GM23338 (cell line): ENCODE measurements at regions not wholly inside any gene's neighbourhood (a gene's known extent, or its start where the extent isn't known, plus 50 kb on each side); places are given as distances from the start of the nearest gene placed in this dataset.

Experiments used
- ATAC-seq: fragments of 200-7000 bp; cut with Tn5 transposase; 3 replicates; pipeline ENCODE4 v1.9.1; 2020
- DNase-seq: peaks from one replicate; pipeline ENCODE4 v3.0.0-alpha.2; 2015; ENCODE audit warnings: low spot score
- H2AFZ ChIP-seq: fragments of 200-600 bp; sonication (generic); 2 replicates; pipeline ENCODE4 v1.8.0; 2016; ENCODE audit warnings: antibody characterized with exemption, mild to moderate bottlenecking, moderate library complexity
- H3F3A ChIP-seq: fragments of 200-600 bp; sonication (generic); replicated peaks from 2 replicates; pipeline ENCODE4 v1.8.0; 2017; ENCODE audit warnings: antibody characterized with exemption, mixed run types, low read depth
- H3K27ac ChIP-seq: fragments of 200-600 bp; sonication (generic); 2 replicates; pipeline ENCODE4 v1.6.1; 2016; ENCODE audit warnings: low read depth
- H3K27me3 ChIP-seq: fragments of 200-600 bp; sonication (generic); 2 replicates; pipeline ENCODE4 v1.8.0; 2016; ENCODE audit warnings: mild to moderate bottlenecking, mixed run types, moderate library complexity; ENCODE audit not compliant: insufficient read depth
- H3K36me3 ChIP-seq: fragments of 200-600 bp; sonication (generic); 2 replicates; pipeline ENCODE4 v1.8.0; 2016; ENCODE audit warnings: mild to moderate bottlenecking; ENCODE audit not compliant: insufficient read depth
- H3K4me1 ChIP-seq: fragments of 200-600 bp; sonication (generic); 2 replicates; pipeline ENCODE4 v1.8.0; 2016; ENCODE audit warnings: mild to moderate bottlenecking, moderate library complexity; ENCODE audit not compliant: insufficient read depth
- H3K4me2 ChIP-seq: fragments of 200-600 bp; sonication (generic); 2 replicates; pipeline ENCODE4 v1.7.1; 2017; ENCODE audit warnings: mixed run types
- H3K4me3 ChIP-seq: fragments of 200-600 bp; sonication (generic); 2 replicates; pipeline ENCODE4 v1.6.1; 2016; ENCODE audit warnings: mixed run types
- H3K79me2 ChIP-seq: fragments of 200-600 bp; sonication (generic); replicated peaks from 2 replicates; pipeline ENCODE4 v1.8.0; 2017; ENCODE audit warnings: mild to moderate bottlenecking; ENCODE audit not compliant: insufficient read depth
- H3K9me2 ChIP-seq: fragments of 200-600 bp; sonication (generic); 2 replicates; pipeline ENCODE4 v1.8.0; 2017; ENCODE audit not compliant: insufficient read depth
- H4K20me1 ChIP-seq: fragments of 200-600 bp; sonication (generic); replicated peaks from 2 replicates; pipeline ENCODE4 v1.8.0; 2017; ENCODE audit warnings: mild to moderate bottlenecking; ENCODE audit not compliant: insufficient read depth
- H3K27ac Mint-ChIP-seq: 2 replicates; pipeline ENCODE4 v1.8.0; 2020; ENCODE audit warnings: inconsistent platforms, mild to moderate bottlenecking, moderate library complexity, mixed read lengths
- H3K27me3 Mint-ChIP-seq: 3 replicates; pipeline ENCODE4 v1.8.0; 2022; ENCODE audit warnings: low read depth, mild to moderate bottlenecking, moderate library complexity, mixed read lengths, inconsistent platforms; ENCODE audit not compliant: insufficient read depth, poor library complexity
- H3K36me3 Mint-ChIP-seq: 3 replicates; pipeline ENCODE4 v1.8.0; 2021; ENCODE audit warnings: low read depth, mild to moderate bottlenecking, inconsistent platforms, moderate library complexity, mixed read lengths
- H3K4me1 Mint-ChIP-seq: 3 replicates; pipeline ENCODE4 v1.8.0; 2020; ENCODE audit warnings: mild to moderate bottlenecking, inconsistent platforms, mixed read lengths
- H3K4me3 Mint-ChIP-seq: 3 replicates; pipeline ENCODE4 v1.8.0; 2021; ENCODE audit warnings: moderate library complexity, mild to moderate bottlenecking, inconsistent platforms, mixed read lengths
- H3K9me3 Mint-ChIP-seq: 3 replicates; pipeline ENCODE4 v1.8.0; 2020; ENCODE audit warnings: moderate library complexity, mild to moderate bottlenecking, inconsistent platforms, mixed read lengths
- CREB1 ChIP-seq: fragments of 250-450 bp; sonication (Bioruptor Pico); IDR thresholded peaks from 2 replicates; pipeline ENCODE4 v1.5.0; 2020; ENCODE audit warnings: low read depth, mild to moderate bottlenecking, moderate library complexity
- CTCF ChIP-seq, 2 experiments: fragments of 200-600 bp in 1 of 2; sonication (generic) in 1 of 2; conservative IDR thresholded peaks; 2 replicates each; pipeline versions ENCODE4 v1.5.1 to v1.6.1; 2016 to 2017; ENCODE audit warnings: antibody characterized with exemption in 2 of 2, low read depth in 2 of 2, mild to moderate bottlenecking in 2 of 2, moderate library complexity in 1 of 2
- ETS1 ChIP-seq: IDR thresholded peaks from 2 replicates; pipeline ENCODE4 v1.6.1; 2016; ENCODE audit warnings: antibody characterized with exemption
- EZH2 ChIP-seq: fragments of 200-600 bp; sonication (generic); IDR thresholded peaks from one replicate; pipeline ENCODE4 v1.8.0; 2017; ENCODE audit warnings: antibody characterized with exemption, mild to moderate bottlenecking, low read depth; ENCODE audit not compliant: unreplicated experiment
- EZH2phosphoT487 ChIP-seq: fragments of 200-600 bp; sonication (generic); IDR thresholded peaks from one replicate; pipeline ENCODE4 v1.8.1; 2018; ENCODE audit warnings: antibody characterized with exemption; ENCODE audit not compliant: unreplicated experiment
- JUNB ChIP-seq: IDR thresholded peaks from one replicate; pipeline ENCODE4 v1.6.1; 2016; ENCODE audit warnings: antibody characterized with exemption; ENCODE audit not compliant: unreplicated experiment
- NANOG ChIP-seq: IDR thresholded peaks from 2 replicates; pipeline ENCODE4 v1.6.1; 2016; ENCODE audit warnings: antibody characterized with exemption, borderline replicate concordance
- POLR2AphosphoS5 ChIP-seq: IDR thresholded peaks from 2 replicates; pipeline ENCODE4 v1.6.1; 2016; ENCODE audit warnings: antibody characterized with exemption, low read depth
- REST ChIP-seq: IDR thresholded peaks from one replicate; pipeline ENCODE4 v1.6.1; 2018; ENCODE audit warnings: antibody characterized with exemption; ENCODE audit not compliant: unreplicated experiment
- STAT1 ChIP-seq: IDR thresholded peaks from one replicate; pipeline ENCODE4 v1.6.1; 2016; ENCODE audit warnings: antibody characterized with exemption; ENCODE audit not compliant: unreplicated experiment
- ZNF114 ChIP-seq: fragments of 250-450 bp; sonication (Bioruptor Pico); IDR thresholded peaks from 2 replicates; pipeline ENCODE4 v1.5.0; 2020; ENCODE audit warnings: mild to moderate bottlenecking, moderate library complexity
- ZNF331 ChIP-seq: fragments of 250-450 bp; sonication (Bioruptor Pico); IDR thresholded peaks from 2 replicates; pipeline ENCODE4 v1.5.0; 2020; ENCODE audit warnings: low read depth, mild to moderate bottlenecking, moderate library complexity
- ZNF462 ChIP-seq: fragments of 250-450 bp; sonication (Bioruptor Pico); IDR thresholded peaks from 2 replicates; pipeline ENCODE4 v1.5.0; 2020; ENCODE audit warnings: mild to moderate bottlenecking, moderate library complexity

GRCh38 chr2:21234001-21234400 is 110.2 kb downstream of the TDRD15 start:
- H3K27ac Mint-ChIP-seq = no peak overlapping the region
- no peaks in the 10 kb centered on the region for H3K4me1 Mint-ChIP-seq
- Histone ChIP-seq H3K79me2 (no peaks in the 10 kb centered on the region), H3K4me1 (no peaks in the 10 kb centered on the region), H3K27ac (no peak overlapping the region), H3K9me2 (no peaks in the 10 kb centered on the region), H3K4me3 (no peak overlapping the region), H2AFZ (no peak overlapping the region), H4K20me1 (no peaks in the 10 kb centered on the region), H3K27me3 (no peaks in the 10 kb centered on the region), H3K4me2 (no peak overlapping the region), H3F3A (no peaks in the 10 kb centered on the region), H3K36me3 (no peaks in the 10 kb centered on the region)
- ATAC-seq (no peak), DNase-seq (no peak)
- H3K36me3 Mint-ChIP-seq = no peaks in the 10 kb centered on the region
- no peaks in the 10 kb centered on the region for H3K9me3 Mint-ChIP-seq
- no peaks in the 10 kb centered on the region for H3K27me3 Mint-ChIP-seq
- H3K4me3 Mint-ChIP-seq = no peak overlapping the region
- TF ChIP-seq EZH2phosphoT487 (no peak), ZNF462 (CRISPR knock-in tag) (no peak), CTCF (conservative IDR thresholded peaks at IDR 0.05; ENCODE audit: low read depth in 2 of 2) (no peak), ZNF114 (no peak), ZNF331 (CRISPR knock-in tag) (no peak), STAT1 (no peak), NANOG (no peak), JUNB (no peak), POLR2AphosphoS5 (no peak), ETS1 (no peak), CREB1 (CRISPR knock-in tag) (no peak), REST (no peak), EZH2 (no peak)
